Right lobe of liver (tissue), 4 donors: ENCODE measurements at regions not wholly inside any gene's neighbourhood (a gene's known extent, or its start where the extent isn't known, plus 50 kb on each side); places are given as distances from the start of the nearest gene placed in this dataset.

Experiments used
- CTCF ChIP-seq, 4 donors: fragments of 200-600 bp in 3 of 4; fragments of 450-650 bp in 1 of 4; IDR thresholded peaks; one replicate each; pipeline versions ENCODE4 v1.5.1 to v1.8.0; 2016 to 2022; ENCODE audit warnings: antibody characterized with exemption in 4 of 4, mild to moderate bottlenecking in 2 of 4
- POLR2A ChIP-seq: fragments of 450-650 bp; IDR thresholded peaks from one replicate; pipeline ENCODE4 v1.6.1; 2017; ENCODE audit warnings: antibody characterized with exemption, mild to moderate bottlenecking
- donor health status: DM: no; HTN: no; CAD: no.
- donor health status: DM: no; HTN: no; CAD: no.
- donor health status: DM: no; HTN: yes; CAD: no.

GRCh38 chr14:101707068-101707842 lies 54.3 kb upstream of the PPP2R5C start:
- TF ChIP-seq CTCF (IDR thresholded peaks at IDR 0.05) (peak; percentile 79 to 93 (median 83)), POLR2A (no peak)
